Suprapubic skin (tissue), 3 donors: ENCODE measurements at regions not wholly inside any gene's neighbourhood (a gene's known extent, or its start where the extent isn't known, plus 50 kb on each side); places are given as distances from the start of the nearest gene placed in this dataset.

Experiments
- EP300 ChIP-seq: sonication (generic); formaldehyde crosslinking; IDR thresholded peaks from one replicate; pipeline ENCODE4 v1.6.1; 2017; ENCODE audit warnings: antibody characterized with exemption
- TF ChIP-seq, protein P1 (sequence below), 2 donors: fragments of 200-600 bp in 1 of 2; fragments of 450-650 bp in 1 of 2; sonication (generic) in 1 of 2; IDR thresholded peaks; one replicate each; pipeline ENCODE4 v1.5.1; 2016 to 2019; ENCODE audit warnings: antibody characterized with exemption in 2 of 2, mild to moderate bottlenecking in 1 of 2, moderate library complexity in 1 of 2

DNA sequence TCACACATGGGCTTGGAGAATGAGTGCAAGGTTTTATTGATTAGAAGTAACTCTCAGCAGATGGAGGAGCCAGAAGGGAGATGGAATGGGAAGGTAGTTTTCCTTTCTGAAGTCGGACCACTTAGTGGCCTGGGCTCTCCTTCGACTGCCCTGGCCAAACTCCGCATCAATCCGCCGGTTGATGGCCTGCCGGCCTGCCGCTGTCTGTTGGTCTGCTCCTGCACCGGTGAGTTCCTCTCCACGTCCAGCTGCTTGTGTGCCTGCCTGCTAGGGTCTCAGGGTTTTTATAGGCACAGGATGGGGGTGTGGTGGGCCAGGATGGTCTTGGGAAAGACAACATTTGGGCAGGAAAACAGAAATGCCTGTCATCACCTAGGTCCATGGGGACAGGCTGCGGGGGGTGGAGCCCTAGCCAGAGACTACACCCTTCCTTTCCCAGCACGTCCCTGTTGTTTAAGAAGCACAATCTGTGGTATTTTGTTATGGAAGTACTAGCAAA lies 837.0 kb downstream of the PDCD6IP start:
- TF ChIP-seq EP300, result no peak
- TF ChIP-seq, protein P1, sequence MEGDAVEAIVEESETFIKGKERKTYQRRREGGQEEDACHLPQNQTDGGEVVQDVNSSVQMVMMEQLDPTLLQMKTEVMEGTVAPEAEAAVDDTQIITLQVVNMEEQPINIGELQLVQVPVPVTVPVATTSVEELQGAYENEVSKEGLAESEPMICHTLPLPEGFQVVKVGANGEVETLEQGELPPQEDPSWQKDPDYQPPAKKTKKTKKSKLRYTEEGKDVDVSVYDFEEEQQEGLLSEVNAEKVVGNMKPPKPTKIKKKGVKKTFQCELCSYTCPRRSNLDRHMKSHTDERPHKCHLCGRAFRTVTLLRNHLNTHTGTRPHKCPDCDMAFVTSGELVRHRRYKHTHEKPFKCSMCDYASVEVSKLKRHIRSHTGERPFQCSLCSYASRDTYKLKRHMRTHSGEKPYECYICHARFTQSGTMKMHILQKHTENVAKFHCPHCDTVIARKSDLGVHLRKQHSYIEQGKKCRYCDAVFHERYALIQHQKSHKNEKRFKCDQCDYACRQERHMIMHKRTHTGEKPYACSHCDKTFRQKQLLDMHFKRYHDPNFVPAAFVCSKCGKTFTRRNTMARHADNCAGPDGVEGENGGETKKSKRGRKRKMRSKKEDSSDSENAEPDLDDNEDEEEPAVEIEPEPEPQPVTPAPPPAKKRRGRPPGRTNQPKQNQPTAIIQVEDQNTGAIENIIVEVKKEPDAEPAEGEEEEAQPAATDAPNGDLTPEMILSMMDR (IDR thresholded peaks at IDR 0.05), result no peak
